ENCODE measurements at regions not wholly inside any gene's neighbourhood (a gene's known extent, or its start where the extent isn't known, plus 50 kb on each side); places are given as distances from the start of the nearest gene placed in this dataset.

DNA sequence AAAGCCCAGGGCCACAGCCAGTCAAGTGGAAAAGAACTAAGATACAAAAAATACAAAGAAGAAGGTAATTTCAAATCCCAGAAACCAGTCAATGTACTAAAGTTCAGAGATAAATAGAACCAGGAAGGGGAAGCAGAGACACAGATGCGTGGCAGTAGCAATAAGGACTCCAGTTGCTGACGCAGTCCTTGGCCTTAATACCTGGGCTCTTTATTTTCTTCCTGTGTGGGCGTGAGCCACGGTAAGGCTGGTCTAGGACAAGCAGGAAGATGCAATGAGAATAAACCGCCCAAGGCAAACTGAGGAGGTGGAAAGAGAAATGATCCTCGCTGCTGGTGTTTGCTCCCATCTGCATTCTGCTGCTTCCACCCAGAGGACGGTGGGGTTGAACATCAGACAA, 65.6 kb upstream of the PLXNA2 start:
- TF ChIP-seq POLR2A (IDR thresholded peaks at IDR 0.05; ENCODE audit: low read depth) (no peak), EP300 (IDR thresholded peaks at IDR 0.05) (no peak)
- TF ChIP-seq, protein P1, sequence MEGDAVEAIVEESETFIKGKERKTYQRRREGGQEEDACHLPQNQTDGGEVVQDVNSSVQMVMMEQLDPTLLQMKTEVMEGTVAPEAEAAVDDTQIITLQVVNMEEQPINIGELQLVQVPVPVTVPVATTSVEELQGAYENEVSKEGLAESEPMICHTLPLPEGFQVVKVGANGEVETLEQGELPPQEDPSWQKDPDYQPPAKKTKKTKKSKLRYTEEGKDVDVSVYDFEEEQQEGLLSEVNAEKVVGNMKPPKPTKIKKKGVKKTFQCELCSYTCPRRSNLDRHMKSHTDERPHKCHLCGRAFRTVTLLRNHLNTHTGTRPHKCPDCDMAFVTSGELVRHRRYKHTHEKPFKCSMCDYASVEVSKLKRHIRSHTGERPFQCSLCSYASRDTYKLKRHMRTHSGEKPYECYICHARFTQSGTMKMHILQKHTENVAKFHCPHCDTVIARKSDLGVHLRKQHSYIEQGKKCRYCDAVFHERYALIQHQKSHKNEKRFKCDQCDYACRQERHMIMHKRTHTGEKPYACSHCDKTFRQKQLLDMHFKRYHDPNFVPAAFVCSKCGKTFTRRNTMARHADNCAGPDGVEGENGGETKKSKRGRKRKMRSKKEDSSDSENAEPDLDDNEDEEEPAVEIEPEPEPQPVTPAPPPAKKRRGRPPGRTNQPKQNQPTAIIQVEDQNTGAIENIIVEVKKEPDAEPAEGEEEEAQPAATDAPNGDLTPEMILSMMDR (IDR thresholded peaks at IDR 0.05) = no peak
